CD4-positive, alpha-beta T cell (primary cell): ENCODE measurements at regions not wholly inside any gene's neighbourhood (a gene's known extent, or its start where the extent isn't known, plus 50 kb on each side); places are given as distances from the start of the nearest gene placed in this dataset.

ENCODE experiments used
- ATAC-seq: fragments of 200-7000 bp; cut with Tn5 transposase; one replicate; pipeline ENCODE4 v1.10.0; 2022; ENCODE audit warnings: mild to moderate bottlenecking; ENCODE audit not compliant: poor library complexity
- CTCF ChIA-PET: fragments of 350-600 bp; sonication (Branson Sonifier 250); formaldehyde crosslinking; loops from one replicate; lab custom pipeline; 2021; ENCODE audit warnings: antibody characterized with exemption, inconsistent platforms; lab: Charles Lee
- POLR2A ChIA-PET: fragments of 350-600 bp; sonication (Branson Sonifier 250); formaldehyde crosslinking; loops from one replicate; lab custom pipeline; 2021; ENCODE audit warnings: antibody characterized with exemption, inconsistent platforms; lab: Charles Lee
- DNase-seq, 14 experiments: peaks; one replicate each; pipeline ENCODE4 v3.0.0-alpha.2; 2013 to 2020; ENCODE audit warnings: mixed read lengths in 2 of 14
- H3K27ac ChIP-seq, 2 donors: one replicate each; pipeline versions ENCODE4 v1.5.1 to v1.7.0; 2013; ENCODE audit warnings: low read length in 2 of 2, low read depth in 1 of 2, mild to moderate bottlenecking in 1 of 2
- H3K27me3 ChIP-seq, 2 experiments: 1 replicate in 1 of 2; 2 replicates in 1 of 2; pipeline versions ENCODE4 v1.6.1 to v1.7.0; 2013; ENCODE audit warnings: low read length in 2 of 2, control low read depth in 1 of 2, mild to moderate bottlenecking in 1 of 2, moderate library complexity in 1 of 2; ENCODE audit not compliant: insufficient read depth in 2 of 2, control insufficient read depth in 1 of 2
- H3K36me3 ChIP-seq: one replicate; pipeline ENCODE4 v1.6.1; 2013; ENCODE audit warnings: low read length, control low read depth; ENCODE audit not compliant: insufficient read depth
- H3K4me1 ChIP-seq: one replicate; pipeline ENCODE4 v1.6.1; 2013; ENCODE audit warnings: low read length, control low read depth; ENCODE audit not compliant: insufficient read depth
- H3K4me3 ChIP-seq: one replicate; pipeline ENCODE4 v1.5.1; 2013; ENCODE audit warnings: mild to moderate bottlenecking, low read length, moderate library complexity
- H3K9me3 ChIP-seq, 2 experiments: 1 replicate in 1 of 2; 2 replicates in 1 of 2; pipeline versions ENCODE4 v1.6.1 to v1.7.0; 2013; ENCODE audit warnings: low read length in 2 of 2, mild to moderate bottlenecking in 2 of 2, control low read depth in 1 of 2, moderate library complexity in 1 of 2; ENCODE audit not compliant: control insufficient read depth in 1 of 2, insufficient read depth in 1 of 2
- H3K27ac Mint-ChIP-seq: one replicate; pipeline ENCODE4 v1.8.0; 2020; ENCODE audit warnings: mixed read lengths
- H3K27me3 Mint-ChIP-seq: one replicate; pipeline ENCODE4 v1.8.0; 2021; ENCODE audit warnings: mixed read lengths
- H3K36me3 Mint-ChIP-seq: one replicate; pipeline ENCODE4 v1.8.0; 2021; ENCODE audit warnings: low read depth, mixed read lengths
- H3K4me1 Mint-ChIP-seq: one replicate; pipeline ENCODE4 v1.8.0; 2021; ENCODE audit warnings: low read depth, mixed read lengths
- H3K4me3 Mint-ChIP-seq: one replicate; pipeline ENCODE4 v1.8.0; 2020; ENCODE audit warnings: mild to moderate bottlenecking, mixed read lengths
- H3K9me3 Mint-ChIP-seq: one replicate; pipeline ENCODE4 v1.8.0; 2020; ENCODE audit warnings: mixed read lengths
- intact Hi-C, 2 experiments: fragments of 100-400 bp; cut with DNase I in 1 of 2; cut with micrococcal nuclease in 1 of 2; formaldehyde crosslinking; loops; one replicate each; pipeline versions ENCODE4 v1.15.1 to v1.9.0; 2023 to 2025; cut with DNase I, micrococcal nuclease
- TF ChIP-seq, protein P1 (sequence below): fragments of 200-600 bp; IDR thresholded peaks from one replicate; pipeline ENCODE4 v1.8.0; 2022; ENCODE audit warnings: antibody characterized with exemption, mild to moderate bottlenecking

DNA sequence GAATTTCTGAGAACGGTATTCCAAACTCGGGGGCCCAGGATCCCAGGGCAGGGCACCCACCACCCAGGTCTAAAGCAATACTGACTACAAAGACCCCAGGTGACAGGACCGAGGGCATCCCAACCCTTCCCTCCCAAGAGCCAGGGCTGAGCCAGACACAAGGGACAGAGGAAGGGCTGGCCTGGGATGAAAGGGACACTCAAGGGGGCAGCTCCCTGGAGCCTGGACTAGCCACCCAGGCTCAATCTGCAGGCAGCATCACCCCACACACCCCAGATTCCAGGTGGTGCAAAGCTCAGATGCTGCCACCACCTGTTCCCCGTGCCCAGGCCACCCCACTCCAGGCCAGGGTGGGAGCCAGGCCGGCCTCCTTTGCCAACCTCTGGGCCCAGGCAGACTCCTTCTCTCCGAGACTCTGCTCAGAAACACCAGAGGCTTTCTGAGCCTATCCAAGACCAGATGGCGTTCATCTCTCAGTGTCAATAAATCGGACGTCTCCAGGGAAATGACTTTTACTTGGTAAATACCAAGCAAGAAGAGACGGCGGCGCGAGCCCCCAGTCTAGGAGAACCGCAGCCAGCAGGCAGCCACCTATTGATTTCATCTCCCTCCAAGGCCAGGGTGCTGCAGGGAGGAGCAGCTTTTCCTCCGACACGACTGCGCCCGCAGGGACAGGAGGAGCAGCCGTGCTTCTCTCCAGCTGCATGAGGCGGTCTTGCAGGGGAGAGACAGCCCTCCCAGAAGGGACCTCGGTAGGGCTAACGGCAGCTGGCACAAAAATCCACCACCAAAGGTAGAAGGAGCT is 94.1 kb upstream of the ADAMTS2 start:
- H3K27me3 ChIP-seq: no peaks in the 10 kb centered on the region
- no peaks in the 10 kb centered on the region for H3K36me3 ChIP-seq
- POLR2A ChIA-PET: no interaction called here
- intact Hi-C loops: no loop called here
- no peak overlapping the region for H3K4me3 ChIP-seq
- DNase-seq (no peak), ATAC-seq (no peak)
- TF ChIP-seq, protein P1, sequence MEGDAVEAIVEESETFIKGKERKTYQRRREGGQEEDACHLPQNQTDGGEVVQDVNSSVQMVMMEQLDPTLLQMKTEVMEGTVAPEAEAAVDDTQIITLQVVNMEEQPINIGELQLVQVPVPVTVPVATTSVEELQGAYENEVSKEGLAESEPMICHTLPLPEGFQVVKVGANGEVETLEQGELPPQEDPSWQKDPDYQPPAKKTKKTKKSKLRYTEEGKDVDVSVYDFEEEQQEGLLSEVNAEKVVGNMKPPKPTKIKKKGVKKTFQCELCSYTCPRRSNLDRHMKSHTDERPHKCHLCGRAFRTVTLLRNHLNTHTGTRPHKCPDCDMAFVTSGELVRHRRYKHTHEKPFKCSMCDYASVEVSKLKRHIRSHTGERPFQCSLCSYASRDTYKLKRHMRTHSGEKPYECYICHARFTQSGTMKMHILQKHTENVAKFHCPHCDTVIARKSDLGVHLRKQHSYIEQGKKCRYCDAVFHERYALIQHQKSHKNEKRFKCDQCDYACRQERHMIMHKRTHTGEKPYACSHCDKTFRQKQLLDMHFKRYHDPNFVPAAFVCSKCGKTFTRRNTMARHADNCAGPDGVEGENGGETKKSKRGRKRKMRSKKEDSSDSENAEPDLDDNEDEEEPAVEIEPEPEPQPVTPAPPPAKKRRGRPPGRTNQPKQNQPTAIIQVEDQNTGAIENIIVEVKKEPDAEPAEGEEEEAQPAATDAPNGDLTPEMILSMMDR: no peak
- no peaks in the 10 kb centered on the region for H3K9me3 Mint-ChIP-seq
- peaks cover 20% of the 10 kb centered on the region for H3K27me3 Mint-ChIP-seq
- H3K27ac Mint-ChIP-seq: no peak overlapping the region
- CTCF ChIA-PET: no interaction called here
- no peaks in the 10 kb centered on the region for H3K36me3 Mint-ChIP-seq
- H3K9me3 ChIP-seq: peaks cover 0 to 27% of the 10 kb centered on the region in 2 experiments
- no peaks in the 10 kb centered on the region for H3K4me1 ChIP-seq
- no peak overlapping the region for H3K4me3 Mint-ChIP-seq
- H3K27ac ChIP-seq: no peak overlapping the region
- H3K4me1 Mint-ChIP-seq: no peaks in the 10 kb centered on the region

DNA sequence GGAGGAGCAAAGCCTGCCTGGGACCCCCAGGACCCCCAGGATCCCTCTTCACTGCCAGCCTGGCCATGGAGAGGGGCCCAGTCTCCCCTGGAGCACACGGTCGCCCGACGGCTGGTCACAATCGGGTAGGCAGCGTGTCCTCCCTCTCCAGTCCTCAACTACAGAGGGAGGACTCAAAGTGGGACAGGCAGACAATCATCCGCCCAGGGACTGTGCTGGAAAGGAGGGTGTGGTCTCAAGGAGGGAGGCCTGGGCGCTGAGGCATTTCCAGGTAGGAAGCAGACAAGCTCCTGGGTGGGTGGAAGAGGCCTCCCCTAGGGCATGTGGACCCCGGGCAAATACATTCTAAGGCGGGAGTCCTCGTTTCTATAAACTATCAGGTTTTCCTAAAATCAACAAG is 93.2 kb upstream of the ADAMTS2 start:
- Histone ChIP-seq H3K27ac (no peak overlapping the region), H3K36me3 (no peaks in the 10 kb centered on the region), H3K9me3 (peaks cover 0 to 27% of the 10 kb centered on the region in 2 experiments), H3K27me3 (no peaks in the 10 kb centered on the region), H3K4me1 (no peaks in the 10 kb centered on the region), H3K4me3 (no peak overlapping the region)
- POLR2A ChIA-PET: no interaction called here
- ATAC-seq: no peak
- no peak for DNase-seq
- intact Hi-C loops: no loop called here
- TF ChIP-seq, protein P1: no peak
- Mint-ChIP-seq H3K4me1 (no peaks in the 10 kb centered on the region), H3K36me3 (no peaks in the 10 kb centered on the region), H3K27me3 (peaks cover 20% of the 10 kb centered on the region), H3K9me3 (no peaks in the 10 kb centered on the region), H3K27ac (no peak overlapping the region), H3K4me3 (no peak overlapping the region)
- CTCF ChIA-PET: no interaction called here

DNA sequence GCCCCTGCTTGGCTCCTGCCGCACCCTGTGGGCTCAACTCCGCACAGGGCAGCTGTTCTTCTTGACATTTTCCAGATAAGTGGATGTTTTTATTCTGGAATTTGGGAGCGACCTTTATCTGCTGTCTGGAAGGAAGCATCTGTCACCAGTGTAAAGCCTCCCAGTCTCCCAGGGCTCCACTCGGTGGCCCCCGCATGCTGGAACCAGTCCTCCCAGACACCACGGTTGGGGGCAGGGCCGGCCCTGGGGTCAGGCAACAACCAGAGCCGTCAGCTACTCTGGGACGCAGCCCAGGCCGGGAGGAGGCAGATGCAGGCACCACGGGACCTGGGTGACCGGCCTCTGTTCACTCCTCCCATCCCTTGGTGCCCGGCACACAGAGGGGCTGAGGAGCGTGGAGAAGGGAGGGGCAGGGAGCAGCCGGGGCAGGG is 92.8 kb upstream of the ADAMTS2 start:
- no peaks in the 10 kb centered on the region for H3K4me1 ChIP-seq
- H3K9me3 ChIP-seq: peaks cover 0 to 31% of the 10 kb centered on the region in 2 experiments
- H3K27ac ChIP-seq: no peak overlapping the region
- POLR2A ChIA-PET: no interaction called here
- intact Hi-C loops: no loop called here
- ATAC-seq (no peak), DNase-seq (no peak)
- H3K36me3 ChIP-seq: no peaks in the 10 kb centered on the region
- no peak overlapping the region for H3K27ac Mint-ChIP-seq
- no peak overlapping the region for H3K4me3 ChIP-seq
- no peaks in the 10 kb centered on the region for H3K36me3 Mint-ChIP-seq
- TF ChIP-seq, protein P1: no peak
- peaks cover 2% of the 10 kb centered on the region for H3K9me3 Mint-ChIP-seq
- H3K27me3 Mint-ChIP-seq: peaks cover 20% of the 10 kb centered on the region
- no peaks in the 10 kb centered on the region for H3K4me1 Mint-ChIP-seq
- H3K27me3 ChIP-seq: no peaks in the 10 kb centered on the region
- CTCF ChIA-PET: no interaction called here
- no peak overlapping the region for H3K4me3 Mint-ChIP-seq
